Smooth muscle cell (in vitro differentiated cells): ENCODE measurements at regions not wholly inside any gene's neighbourhood (a gene's known extent, or its start where the extent isn't known, plus 50 kb on each side); places are given as distances from the start of the nearest gene placed in this dataset.

Source experiments
- DNase-seq: peaks from one replicate; lab custom pipeline; 2025; ENCODE audit not compliant: unreplicated experiment; lab: John Stamatoyannopoulos, UW
- H2AFZ ChIP-seq: fragments of 200-600 bp; sonication (generic); 2 replicates; pipeline ENCODE4 v1.6.0; 2016; ENCODE audit warnings: antibody characterized with exemption, low read depth, mild to moderate bottlenecking
- H3F3A ChIP-seq: fragments of 200-600 bp; sonication (generic); 2 replicates; pipeline ENCODE4 v1.6.0; 2017; ENCODE audit warnings: antibody characterized with exemption, low read depth
- H3K27ac ChIP-seq: fragments of 200-600 bp; sonication (generic); 2 replicates; pipeline ENCODE4 v1.5.1; 2016; ENCODE audit warnings: low read depth, mild to moderate bottlenecking
- H3K27me3 ChIP-seq: fragments of 200-600 bp; sonication (generic); 2 replicates; pipeline ENCODE4 v1.6.1; 2016; ENCODE audit warnings: low read depth, mild to moderate bottlenecking
- H3K36me3 ChIP-seq: fragments of 200-600 bp; sonication (generic); 2 replicates; pipeline ENCODE4 v1.5.1; 2016; ENCODE audit warnings: low read depth
- H3K4me1 ChIP-seq: fragments of 200-600 bp; sonication (generic); 2 replicates; pipeline ENCODE4 v1.5.1; 2016; ENCODE audit warnings: low read depth
- H3K4me2 ChIP-seq: fragments of 200-600 bp; sonication (generic); 2 replicates; pipeline ENCODE4 v1.6.0; 2016; ENCODE audit warnings: mild to moderate bottlenecking
- H3K4me3 ChIP-seq: fragments of 200-600 bp; sonication (generic); 2 replicates; pipeline ENCODE4 v1.5.1; 2016; ENCODE audit warnings: mild to moderate bottlenecking
- H3K79me2 ChIP-seq: fragments of 200-600 bp; sonication (generic); 2 replicates; pipeline ENCODE4 v1.6.0; 2016; ENCODE audit warnings: low read depth, mild to moderate bottlenecking
- H3K9ac ChIP-seq: fragments of 200-600 bp; sonication (generic); 2 replicates; pipeline ENCODE4 v1.6.0; 2016; ENCODE audit warnings: low read depth
- H3K9me3 ChIP-seq: fragments of 200-600 bp; sonication (generic); replicated peaks from 2 replicates; pipeline ENCODE4 v1.5.1; 2016; ENCODE audit warnings: low read depth
- H4K20me1 ChIP-seq: fragments of 200-600 bp; sonication (generic); 2 replicates; pipeline ENCODE4 v1.6.0; 2016; ENCODE audit warnings: low read depth
- WGBS: methylation state at CpG from one replicate; pipeline ENCODE4 v1.1.7; 2016; ENCODE audit warnings: low lambda C conversion rate; 5-methylcytosine and 5-hydroxymethylcytosine counted together
- TF ChIP-seq, protein P1 (sequence below): fragments of 200-600 bp; sonication (generic); IDR thresholded peaks from 2 replicates; pipeline ENCODE4 v1.5.1; 2017; ENCODE audit warnings: borderline replicate concordance, mild to moderate bottlenecking, antibody characterized with exemption; ENCODE audit not compliant: insufficient read depth, poor library complexity, severe bottlenecking

GRCh38 chr4:65063601-65064000, 606.7 kb downstream of the EPHA5 start:
- H3F3A ChIP-seq = no peaks in the 10 kb centered on the region
- H3K4me2 ChIP-seq = no peak overlapping the region
- WGBS = 68% methylated on average over 1 of the region's 1 CpG
- no peak overlapping the region for H3K9ac ChIP-seq
- H3K4me1 ChIP-seq = no peaks in the 10 kb centered on the region
- no peak overlapping the region for H3K4me3 ChIP-seq
- H3K79me2 ChIP-seq = no peaks in the 10 kb centered on the region
- no peaks in the 10 kb centered on the region for H3K27me3 ChIP-seq
- no peaks in the 10 kb centered on the region for H4K20me1 ChIP-seq
- no peak overlapping the region for H2AFZ ChIP-seq
- H3K9me3 ChIP-seq = no peaks in the 10 kb centered on the region
- TF ChIP-seq, protein P1, sequence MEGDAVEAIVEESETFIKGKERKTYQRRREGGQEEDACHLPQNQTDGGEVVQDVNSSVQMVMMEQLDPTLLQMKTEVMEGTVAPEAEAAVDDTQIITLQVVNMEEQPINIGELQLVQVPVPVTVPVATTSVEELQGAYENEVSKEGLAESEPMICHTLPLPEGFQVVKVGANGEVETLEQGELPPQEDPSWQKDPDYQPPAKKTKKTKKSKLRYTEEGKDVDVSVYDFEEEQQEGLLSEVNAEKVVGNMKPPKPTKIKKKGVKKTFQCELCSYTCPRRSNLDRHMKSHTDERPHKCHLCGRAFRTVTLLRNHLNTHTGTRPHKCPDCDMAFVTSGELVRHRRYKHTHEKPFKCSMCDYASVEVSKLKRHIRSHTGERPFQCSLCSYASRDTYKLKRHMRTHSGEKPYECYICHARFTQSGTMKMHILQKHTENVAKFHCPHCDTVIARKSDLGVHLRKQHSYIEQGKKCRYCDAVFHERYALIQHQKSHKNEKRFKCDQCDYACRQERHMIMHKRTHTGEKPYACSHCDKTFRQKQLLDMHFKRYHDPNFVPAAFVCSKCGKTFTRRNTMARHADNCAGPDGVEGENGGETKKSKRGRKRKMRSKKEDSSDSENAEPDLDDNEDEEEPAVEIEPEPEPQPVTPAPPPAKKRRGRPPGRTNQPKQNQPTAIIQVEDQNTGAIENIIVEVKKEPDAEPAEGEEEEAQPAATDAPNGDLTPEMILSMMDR = no peak
- H3K27ac ChIP-seq = no peak overlapping the region
- DNase-seq = no peak
- no peaks in the 10 kb centered on the region for H3K36me3 ChIP-seq

- 68% methylated on average over 1 of the region's 1 CpG for WGBS
- H3K27me3 ChIP-seq = no peaks in the 10 kb centered on the region
Observed at GRCh38 chr4:65050786-65051185, 619.5 kb downstream of the EPHA5 start.

GRCh38 chr4:65046192-65047133, 623.8 kb downstream of the EPHA5 start:
- H3K4me1 ChIP-seq = no peaks in the 10 kb centered on the region
- peaks cover 3% of the 10 kb centered on the region for H3F3A ChIP-seq
- H3K9ac ChIP-seq = no peak overlapping the region
- H3K79me2 ChIP-seq = no peaks in the 10 kb centered on the region
- TF ChIP-seq, protein P1 = no peak
- H3K4me2 ChIP-seq = no peak overlapping the region
- H4K20me1 ChIP-seq = no peaks in the 10 kb centered on the region
- no peak overlapping the region for H3K4me3 ChIP-seq
- no peaks in the 10 kb centered on the region for H3K36me3 ChIP-seq
- no peak overlapping the region for H3K27ac ChIP-seq
- no peaks in the 10 kb centered on the region for H3K9me3 ChIP-seq
- DNase-seq = no peak
- WGBS = 81% methylated on average over 4 of the region's 4 CpGs
- no peak overlapping the region for H2AFZ ChIP-seq
- H3K27me3 ChIP-seq = no peaks in the 10 kb centered on the region

More at GRCh38 chr4:65050786-65051185, 619.5 kb downstream of the EPHA5 start:
- Histone ChIP-seq H3K9ac (no peak overlapping the region), H3K4me2 (no peak overlapping the region), H2AFZ (no peak overlapping the region), H3F3A (peaks cover 3% of the 10 kb centered on the region), H3K9me3 (no peaks in the 10 kb centered on the region), H3K79me2 (no peaks in the 10 kb centered on the region), H4K20me1 (no peaks in the 10 kb centered on the region), H3K27ac (no peak overlapping the region), H3K4me1 (no peaks in the 10 kb centered on the region), H3K4me3 (no peak overlapping the region), H3K36me3 (no peaks in the 10 kb centered on the region)
- TF ChIP-seq, protein P1 = no peak
- DNase-seq = no peak
